ENCODE measurements at regions not wholly inside any gene's neighbourhood (a gene's known extent, or its start where the extent isn't known, plus 50 kb on each side); places are given as distances from the start of the nearest gene placed in this dataset.
"Not testable (repeated sequence)": the region's sequence is repeated elsewhere in the genome, so short reads cannot be mapped to it uniquely, and the experiment has no call there.

DNA sequence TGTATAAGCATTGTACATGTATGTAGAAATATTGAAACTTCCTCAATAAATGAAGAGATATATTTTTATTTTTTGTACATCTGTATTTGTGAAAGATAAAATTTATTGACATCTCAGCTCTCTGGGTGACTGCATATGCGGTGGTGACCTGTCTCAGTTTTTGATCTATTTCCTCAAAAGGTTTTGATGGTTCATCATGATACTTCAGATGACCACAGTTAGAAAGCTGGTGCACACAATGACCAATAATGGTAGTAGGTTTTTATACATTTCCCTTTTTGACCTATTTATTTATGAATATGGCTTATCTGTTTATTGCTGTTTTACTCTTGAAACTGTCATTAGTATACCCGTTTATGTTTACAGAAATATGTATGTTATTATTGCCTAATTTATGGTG is 549.6 kb upstream of the CHD1 start:
- H3K9me3 ChIP-seq (ENCODE audit: severe bottlenecking); ATAC-seq (ENCODE audit: low read depth); H3K4me3 ChIP-seq (ENCODE audit: severe bottlenecking); H3K27me3 ChIP-seq (ENCODE audit: insufficient read depth, poor library complexity, severe bottlenecking); H3K27ac ChIP-seq (ENCODE audit: poor library complexity, severe bottlenecking); H3K4me1 ChIP-seq (ENCODE audit: insufficient read depth, poor library complexity, severe bottlenecking); DNase-seq (ENCODE audit: low spot score); H3K36me3 ChIP-seq (ENCODE audit: low read depth): not testable (repeated sequence)

GRCh38 chr5:99473328-99473727 is 544.5 kb upstream of the CHD1 start:
- DNase-seq (ENCODE audit: low spot score); ATAC-seq (ENCODE audit: low read depth); H3K27me3 ChIP-seq (ENCODE audit: insufficient read depth, poor library complexity, severe bottlenecking); H3K27ac ChIP-seq (ENCODE audit: poor library complexity, severe bottlenecking); H3K9me3 ChIP-seq (ENCODE audit: severe bottlenecking); H3K4me1 ChIP-seq (ENCODE audit: insufficient read depth, poor library complexity, severe bottlenecking); H3K4me3 ChIP-seq (ENCODE audit: severe bottlenecking); H3K36me3 ChIP-seq (ENCODE audit: low read depth): not testable (repeated sequence)

- not testable (repeated sequence) for H3K27me3 ChIP-seq (ENCODE audit: insufficient read depth, poor library complexity, severe bottlenecking); ATAC-seq (ENCODE audit: low read depth); H3K27ac ChIP-seq (ENCODE audit: poor library complexity, severe bottlenecking); H3K4me1 ChIP-seq (ENCODE audit: insufficient read depth, poor library complexity, severe bottlenecking); H3K4me3 ChIP-seq (ENCODE audit: severe bottlenecking); DNase-seq (ENCODE audit: low spot score); H3K36me3 ChIP-seq (ENCODE audit: low read depth); H3K9me3 ChIP-seq (ENCODE audit: severe bottlenecking)
Measured at GRCh38 chr5:99471726-99472125, 542.9 kb upstream of the CHD1 start.

DNA sequence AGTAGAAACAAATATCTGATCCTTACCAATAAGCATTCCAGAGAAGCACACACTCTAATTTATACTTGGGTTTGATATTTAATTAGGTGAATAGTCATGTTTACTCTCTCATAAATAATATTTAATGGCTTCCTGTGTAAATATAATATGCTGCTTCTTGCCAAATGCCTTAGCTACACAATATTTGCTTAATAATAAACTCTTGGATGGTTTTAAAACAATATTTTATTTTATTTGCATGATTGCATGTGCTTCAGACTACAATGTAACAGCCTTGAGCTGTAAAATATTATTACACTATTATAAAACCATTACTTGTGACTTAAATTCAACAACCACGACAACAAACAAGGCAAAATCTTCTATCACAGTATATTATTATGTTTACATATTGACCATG is 542.4 kb upstream of the CHD1 start:
- not testable (repeated sequence) for H3K27ac ChIP-seq (ENCODE audit: poor library complexity, severe bottlenecking); H3K9me3 ChIP-seq (ENCODE audit: severe bottlenecking); H3K36me3 ChIP-seq (ENCODE audit: low read depth); H3K27me3 ChIP-seq (ENCODE audit: insufficient read depth, poor library complexity, severe bottlenecking); DNase-seq (ENCODE audit: low spot score); H3K4me3 ChIP-seq (ENCODE audit: severe bottlenecking); H3K4me1 ChIP-seq (ENCODE audit: insufficient read depth, poor library complexity, severe bottlenecking)
- 0 out of 3 replicates have a peak, but pooled peaks have one; percentile 12 for ATAC-seq (ENCODE audit: low read depth)

- not testable (repeated sequence) for H3K4me1 ChIP-seq (ENCODE audit: insufficient read depth, poor library complexity, severe bottlenecking); H3K4me3 ChIP-seq (ENCODE audit: severe bottlenecking); DNase-seq (ENCODE audit: low spot score); H3K36me3 ChIP-seq (ENCODE audit: low read depth); H3K27me3 ChIP-seq (ENCODE audit: insufficient read depth, poor library complexity, severe bottlenecking); H3K9me3 ChIP-seq (ENCODE audit: severe bottlenecking); H3K27ac ChIP-seq (ENCODE audit: poor library complexity, severe bottlenecking)
- 0 out of 3 replicates have a peak, but pooled peaks have one; percentile 19 for ATAC-seq (ENCODE audit: low read depth)
Measured at GRCh38 chr5:99470636-99471035, 541.8 kb upstream of the CHD1 start.

DNA sequence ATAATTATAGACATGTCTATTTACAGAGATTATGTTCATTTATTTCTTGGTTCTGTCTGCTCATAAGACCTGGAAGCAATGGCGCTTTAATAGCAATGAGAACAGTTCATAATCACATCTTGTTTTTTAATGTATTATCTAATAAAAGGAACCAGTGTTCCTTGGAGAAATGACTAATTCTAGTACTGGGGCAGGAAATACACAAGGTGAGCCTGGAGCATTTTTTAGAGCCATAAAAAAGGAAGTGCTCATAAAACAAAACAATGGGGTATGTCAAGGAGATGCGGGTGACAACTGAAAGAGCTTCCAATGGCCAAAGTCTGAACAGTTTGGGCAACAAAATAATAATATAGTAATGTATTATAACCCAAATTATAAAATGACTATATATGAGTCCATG is 531.9 kb upstream of the CHD1 start:
- H3K27ac ChIP-seq (ENCODE audit: poor library complexity, severe bottlenecking), result no peak overlapping the region
- DNase-seq (ENCODE audit: low spot score), result no peak
- H3K27me3 ChIP-seq (ENCODE audit: insufficient read depth, poor library complexity, severe bottlenecking), result no peaks in the 10 kb centered on the region
- H3K4me3 ChIP-seq (ENCODE audit: severe bottlenecking), result no peak overlapping the region
- 0 out of 3 replicates have a peak, but pooled peaks have one; percentile 17 for ATAC-seq (ENCODE audit: low read depth)
- H3K36me3 ChIP-seq (ENCODE audit: low read depth), result no peaks in the 10 kb centered on the region
- no peaks in the 10 kb centered on the region for H3K4me1 ChIP-seq (ENCODE audit: insufficient read depth, poor library complexity, severe bottlenecking)
- TF ChIP-seq CTCF (IDR thresholded peaks at IDR 0.05; ENCODE audit: poor library complexity, severe bottlenecking), result no peak
- H3K9me3 ChIP-seq (ENCODE audit: severe bottlenecking), result no peaks in the 10 kb centered on the region

- Histone ChIP-seq H3K36me3 (ENCODE audit: low read depth) (no peaks in the 10 kb centered on the region; the same call in 1 of the 2 replicates), H3K27me3 (ENCODE audit: insufficient read depth, poor library complexity, severe bottlenecking) (peaks cover 9% of the 10 kb centered on the region), H3K9me3 (ENCODE audit: severe bottlenecking) (no peaks in the 10 kb centered on the region), H3K4me3 (ENCODE audit: severe bottlenecking) (no peak overlapping the region), H3K4me1 (ENCODE audit: insufficient read depth, poor library complexity, severe bottlenecking) (no peaks in the 10 kb centered on the region), H3K27ac (ENCODE audit: poor library complexity, severe bottlenecking) (no peak overlapping the region)
- TF ChIP-seq CTCF (IDR thresholded peaks at IDR 0.05; ENCODE audit: poor library complexity, severe bottlenecking), result no peak
- ATAC-seq (ENCODE audit: low read depth), result no peak
- no peak for DNase-seq (ENCODE audit: low spot score)
Measured at GRCh38 chr5:99453196-99453595, 524.4 kb upstream of the CHD1 start.
